GM23248 (cell line): ENCODE measurements at regions not wholly inside any gene's neighbourhood (a gene's known extent, or its start where the extent isn't known, plus 50 kb on each side); places are given as distances from the start of the nearest gene placed in this dataset.

Experiments
- EZH2 ChIP-seq: fragments of 200-600 bp; sonication (generic); IDR thresholded peaks from 2 replicates; pipeline ENCODE4 v1.6.1; 2018; ENCODE audit warnings: antibody characterized with exemption, mild to moderate bottlenecking; ENCODE audit not compliant: insufficient read depth, poor library complexity, severe bottlenecking
- EZH2phosphoT487 ChIP-seq: fragments of 200-600 bp; sonication (generic); IDR thresholded peaks from 2 replicates; pipeline ENCODE4 v1.6.1; 2018; ENCODE audit warnings: antibody characterized with exemption, moderate library complexity, mild to moderate bottlenecking, low read depth; ENCODE audit not compliant: insufficient read depth

DNA sequence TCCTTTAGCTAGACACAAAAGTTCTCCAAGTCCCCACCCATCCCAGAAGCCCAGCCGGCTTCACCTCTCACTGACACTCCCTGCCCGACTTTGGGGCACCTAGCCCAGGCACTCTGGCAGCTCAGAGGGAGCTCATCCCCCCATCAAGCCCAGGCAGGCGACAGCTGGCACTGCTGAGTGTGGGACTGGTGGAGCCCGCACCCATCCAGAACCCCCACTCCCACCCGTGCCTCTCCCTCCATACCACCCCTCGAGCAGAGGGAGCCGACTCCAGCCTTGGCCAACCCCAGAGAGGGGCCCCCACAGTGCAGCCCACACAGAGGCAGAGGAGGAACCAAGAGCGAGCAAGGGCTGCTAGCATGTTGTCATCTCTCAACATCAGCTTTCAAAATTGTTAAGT lies 658.6 kb downstream of the AMY1C start:
- TF ChIP-seq EZH2phosphoT487 (no peak), EZH2 (no peak)
